Mammary epithelial cell (primary cell): ENCODE measurements at regions not wholly inside any gene's neighbourhood (a gene's known extent, or its start where the extent isn't known, plus 50 kb on each side); places are given as distances from the start of the nearest gene placed in this dataset.

Experiments
- EZH2 ChIP-seq: IDR thresholded peaks from 2 replicates; pipeline ENCODE4 v1.6.1; 2012; ENCODE audit warnings: low read length, inconsistent platforms, borderline replicate concordance
- TF ChIP-seq, protein P1 (sequence below), 2 donors: IDR thresholded peaks in 1 of 2; conservative IDR thresholded peaks in 1 of 2; 2 replicates each; pipeline ENCODE4 v1.5.1; 2011 to 2012; ENCODE audit warnings: inconsistent platforms in 2 of 2, low read length in 2 of 2, mild to moderate bottlenecking in 2 of 2, control low read depth in 1 of 2, low read depth in 1 of 2; ENCODE audit not compliant: insufficient read depth in 1 of 2; ENCODE audit errors: extremely low read depth in 1 of 2

DNA sequence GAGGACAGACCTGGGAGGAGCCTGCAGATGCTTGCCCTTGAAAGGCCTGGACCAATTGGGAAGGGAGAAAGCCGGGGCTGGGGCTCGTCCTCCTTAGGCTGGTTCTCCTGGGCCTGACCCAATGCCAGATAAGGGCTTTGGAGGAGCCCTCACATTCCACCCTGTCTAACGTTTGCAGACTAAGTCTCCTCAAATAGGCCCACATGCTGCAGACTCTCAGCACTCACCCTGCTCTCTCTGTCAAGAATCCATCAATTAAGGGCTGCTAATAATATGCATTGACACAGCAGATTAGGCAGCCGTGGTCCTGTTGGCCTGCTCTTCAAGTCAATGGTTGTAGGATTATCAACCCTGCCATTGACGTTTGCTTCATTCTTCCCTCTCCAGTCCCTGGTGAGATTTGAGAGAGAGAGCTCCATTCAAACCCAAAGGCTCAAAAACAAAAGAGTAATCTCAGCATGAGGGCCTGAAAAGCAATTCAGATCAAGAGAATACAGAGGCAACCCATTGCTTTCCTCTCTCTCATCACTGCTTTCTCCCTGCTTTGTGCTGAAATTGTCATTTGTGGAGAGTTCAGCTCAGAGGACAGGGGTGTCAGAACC is 167.6 kb downstream of the INSIG2 start:
- TF ChIP-seq, protein P1, sequence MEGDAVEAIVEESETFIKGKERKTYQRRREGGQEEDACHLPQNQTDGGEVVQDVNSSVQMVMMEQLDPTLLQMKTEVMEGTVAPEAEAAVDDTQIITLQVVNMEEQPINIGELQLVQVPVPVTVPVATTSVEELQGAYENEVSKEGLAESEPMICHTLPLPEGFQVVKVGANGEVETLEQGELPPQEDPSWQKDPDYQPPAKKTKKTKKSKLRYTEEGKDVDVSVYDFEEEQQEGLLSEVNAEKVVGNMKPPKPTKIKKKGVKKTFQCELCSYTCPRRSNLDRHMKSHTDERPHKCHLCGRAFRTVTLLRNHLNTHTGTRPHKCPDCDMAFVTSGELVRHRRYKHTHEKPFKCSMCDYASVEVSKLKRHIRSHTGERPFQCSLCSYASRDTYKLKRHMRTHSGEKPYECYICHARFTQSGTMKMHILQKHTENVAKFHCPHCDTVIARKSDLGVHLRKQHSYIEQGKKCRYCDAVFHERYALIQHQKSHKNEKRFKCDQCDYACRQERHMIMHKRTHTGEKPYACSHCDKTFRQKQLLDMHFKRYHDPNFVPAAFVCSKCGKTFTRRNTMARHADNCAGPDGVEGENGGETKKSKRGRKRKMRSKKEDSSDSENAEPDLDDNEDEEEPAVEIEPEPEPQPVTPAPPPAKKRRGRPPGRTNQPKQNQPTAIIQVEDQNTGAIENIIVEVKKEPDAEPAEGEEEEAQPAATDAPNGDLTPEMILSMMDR (conservative IDR thresholded peaks at IDR 0.05 in 1 of 2, IDR thresholded peaks at IDR 0.05 in 1 of 2; ENCODE audit: extremely low read depth in 1 of 2, insufficient read depth in 1 of 2, low read depth in 1 of 2, low read length in 2 of 2), result no peak
- TF ChIP-seq EZH2, result no peak
